Loucy (cell line): ENCODE measurements at regions not wholly inside any gene's neighbourhood (a gene's known extent, or its start where the extent isn't known, plus 50 kb on each side); places are given as distances from the start of the nearest gene placed in this dataset.

Source experiments
- EZH2phosphoT487 ChIP-seq: fragments of 200-600 bp; IDR thresholded peaks from 2 replicates; pipeline ENCODE4 v1.6.1; 2018; ENCODE audit warnings: antibody characterized with exemption, mild to moderate bottlenecking, moderate library complexity, borderline replicate concordance
- TF ChIP-seq, protein P1 (sequence below): fragments of 200-600 bp; sonication (generic); conservative IDR thresholded peaks from 2 replicates; pipeline ENCODE4 v1.5.1; 2014; ENCODE audit warnings: mild to moderate bottlenecking, antibody characterized with exemption, low read length

DNA sequence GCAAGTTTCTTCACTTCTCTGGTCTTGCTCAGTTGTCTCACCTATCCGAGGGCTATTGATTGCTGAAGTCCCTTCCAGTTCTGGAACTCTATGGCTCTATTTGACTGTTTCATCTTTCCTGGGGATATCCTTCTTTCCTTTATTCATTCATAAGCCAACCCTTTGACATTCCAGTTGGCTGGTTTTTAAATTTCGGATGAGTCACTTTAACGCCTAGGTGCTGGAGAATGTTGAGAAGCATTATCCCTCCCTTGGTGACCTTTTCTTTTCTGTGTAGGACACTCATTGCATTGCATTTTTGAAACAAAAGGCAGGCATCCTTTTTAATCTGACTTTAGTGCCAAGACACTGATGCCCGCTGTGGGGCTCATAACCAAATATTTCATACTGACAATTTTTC lies 307.1 kb downstream of the TSN start:
- TF ChIP-seq, protein P1, sequence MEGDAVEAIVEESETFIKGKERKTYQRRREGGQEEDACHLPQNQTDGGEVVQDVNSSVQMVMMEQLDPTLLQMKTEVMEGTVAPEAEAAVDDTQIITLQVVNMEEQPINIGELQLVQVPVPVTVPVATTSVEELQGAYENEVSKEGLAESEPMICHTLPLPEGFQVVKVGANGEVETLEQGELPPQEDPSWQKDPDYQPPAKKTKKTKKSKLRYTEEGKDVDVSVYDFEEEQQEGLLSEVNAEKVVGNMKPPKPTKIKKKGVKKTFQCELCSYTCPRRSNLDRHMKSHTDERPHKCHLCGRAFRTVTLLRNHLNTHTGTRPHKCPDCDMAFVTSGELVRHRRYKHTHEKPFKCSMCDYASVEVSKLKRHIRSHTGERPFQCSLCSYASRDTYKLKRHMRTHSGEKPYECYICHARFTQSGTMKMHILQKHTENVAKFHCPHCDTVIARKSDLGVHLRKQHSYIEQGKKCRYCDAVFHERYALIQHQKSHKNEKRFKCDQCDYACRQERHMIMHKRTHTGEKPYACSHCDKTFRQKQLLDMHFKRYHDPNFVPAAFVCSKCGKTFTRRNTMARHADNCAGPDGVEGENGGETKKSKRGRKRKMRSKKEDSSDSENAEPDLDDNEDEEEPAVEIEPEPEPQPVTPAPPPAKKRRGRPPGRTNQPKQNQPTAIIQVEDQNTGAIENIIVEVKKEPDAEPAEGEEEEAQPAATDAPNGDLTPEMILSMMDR: no peak
- TF ChIP-seq EZH2phosphoT487: no peak
